PC-9 (cell line): ENCODE measurements at regions not wholly inside any gene's neighbourhood (a gene's known extent, or its start where the extent isn't known, plus 50 kb on each side); places are given as distances from the start of the nearest gene placed in this dataset.

ENCODE experiments used
- BruUV-seq: library from RNA; stranded (reverse); fragments of 400-500 nt; replicated peaks from 2 replicates; lab custom pipeline; 2021; lab: Mats Ljungman, UMichigan
- CTCF ChIA-PET: fragments of 300-600 bp; sonication (Branson Sonifier 250); formaldehyde crosslinking; loops from one replicate; lab custom pipeline; 2022; ENCODE audit warnings: antibody characterized with exemption; lab: Charles Lee
- POLR2A ChIA-PET: fragments of 300-600 bp; sonication (Branson Sonifier 250); formaldehyde crosslinking; loops from one replicate; lab custom pipeline; 2022; ENCODE audit warnings: antibody characterized with exemption; ENCODE audit not compliant: unreplicated experiment; lab: Charles Lee
- DNase-seq, 2 experiments: peaks; one replicate each; pipeline versions ENCODE4 v3.0.0 to v3.0.0-alpha.2; 2015 to 2022; ENCODE audit warnings: mixed read lengths in 1 of 2
- H2AFZ ChIP-seq: fragments of 200-600 bp; sonication (generic); 2 replicates; pipeline ENCODE4 v1.8.1; 2017; ENCODE audit warnings: antibody characterized with exemption
- H3F3A ChIP-seq: fragments of 200-600 bp; sonication (generic); 2 replicates; pipeline ENCODE4 v1.8.1; 2017; ENCODE audit warnings: antibody characterized with exemption, mild to moderate bottlenecking, low read depth; ENCODE audit not compliant: insufficient read depth
- H3K27ac ChIP-seq: fragments of 200-600 bp; sonication (generic); 2 replicates; pipeline ENCODE4 v1.6.1; 2016; ENCODE audit warnings: mixed run types
- H3K27me3 ChIP-seq: fragments of 200-600 bp; sonication (generic); 2 replicates; pipeline ENCODE4 v1.6.1; 2016; ENCODE audit warnings: low read depth, mixed run types; ENCODE audit not compliant: insufficient read depth
- H3K36me3 ChIP-seq: fragments of 200-600 bp; sonication (generic); 2 replicates; pipeline ENCODE4 v1.6.1; 2016; ENCODE audit warnings: low read depth, mixed run types
- H3K4me1 ChIP-seq: fragments of 200-600 bp; sonication (generic); replicated peaks from 2 replicates; pipeline ENCODE4 v1.6.1; 2016; ENCODE audit warnings: mixed run types; ENCODE audit not compliant: insufficient read depth
- H3K4me2 ChIP-seq: fragments of 200-600 bp; sonication (generic); 2 replicates; pipeline ENCODE4 v1.6.1; 2017; ENCODE audit warnings: mixed run types
- H3K4me3 ChIP-seq: fragments of 200-600 bp; sonication (generic); 2 replicates; pipeline ENCODE4 v1.6.1; 2016; ENCODE audit warnings: mixed run types
- H3K79me2 ChIP-seq: fragments of 200-600 bp; sonication (generic); 2 replicates; pipeline ENCODE4 v1.6.1; 2017; ENCODE audit warnings: low read depth, mixed run types
- H3K9me2 ChIP-seq: fragments of 200-600 bp; sonication (generic); 2 replicates; pipeline ENCODE4 v1.8.1; 2017; ENCODE audit warnings: mild to moderate bottlenecking; ENCODE audit not compliant: insufficient read depth
- H3K9me3 ChIP-seq: fragments of 200-600 bp; sonication (generic); 2 replicates; pipeline ENCODE4 v1.8.1; 2016; ENCODE audit warnings: low read depth; ENCODE audit not compliant: insufficient read depth
- H4K20me1 ChIP-seq: fragments of 200-600 bp; sonication (generic); 2 replicates; pipeline ENCODE4 v1.8.1; 2017; ENCODE audit not compliant: insufficient read depth
- EZH2 ChIP-seq: fragments of 200-600 bp; sonication (generic); IDR thresholded peaks from 2 replicates; pipeline ENCODE4 v1.8.0; 2017; ENCODE audit warnings: antibody characterized with exemption, low read depth
- intact Hi-C: fragments of 100-400 bp; cut with micrococcal nuclease; formaldehyde crosslinking; loops from one replicate; pipeline ENCODE4 v1.10.0; 2022; ENCODE audit not compliant: unreplicated experiment
- TF ChIP-seq, protein P1 (sequence below): fragments of 200-600 bp; sonication (generic); conservative IDR thresholded peaks from 2 replicates; pipeline ENCODE4 v1.6.1; 2017; ENCODE audit warnings: mixed run types, antibody characterized with exemption, mild to moderate bottlenecking, moderate library complexity

DNA sequence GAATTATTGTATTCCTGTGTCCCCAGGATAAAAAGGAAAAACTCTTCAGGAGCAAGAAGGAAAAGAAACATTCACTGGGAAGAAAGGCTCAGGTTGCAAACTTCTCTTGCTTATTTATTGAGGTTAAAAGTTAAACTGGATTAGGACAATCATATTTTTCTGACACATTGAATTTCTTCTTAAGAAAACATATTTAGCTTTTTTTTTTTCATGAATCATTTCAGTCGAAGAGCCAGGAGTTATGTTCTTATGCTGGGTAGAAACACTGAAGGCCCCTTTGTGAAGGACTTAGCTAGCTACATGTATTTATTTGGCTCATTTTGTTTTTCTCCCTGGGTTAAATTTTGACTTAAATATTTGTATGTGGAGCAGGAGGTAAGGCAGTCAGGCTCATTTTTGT lies 434.0 kb downstream of the KLF5 start:
- Histone ChIP-seq H3K36me3 (no peaks in the 10 kb centered on the region), H3F3A (no peaks in the 10 kb centered on the region), H3K4me1 (peaks cover 14% of the 10 kb centered on the region), H3K27me3 (no peaks in the 10 kb centered on the region), H3K9me3 (no peaks in the 10 kb centered on the region), H3K4me3 (no peak overlapping the region), H2AFZ (no peak overlapping the region), H3K9me2 (no peaks in the 10 kb centered on the region), H3K4me2 (no peak overlapping the region), H3K79me2 (no peaks in the 10 kb centered on the region), H3K27ac (no peak overlapping the region), H4K20me1 (no peaks in the 10 kb centered on the region)
- POLR2A ChIA-PET, result no interaction called here
- DNase-seq, result no peak
- CTCF ChIA-PET, result interaction anchor here (0.5 kb wide), 1 partner anchor 325 kb away, joined by 8 read pairs; no protein-coding TSS in a partner anchor
- BruUV-seq, result no TSS peak
- intact Hi-C loops, result no loop called here
- TF ChIP-seq, protein P1, sequence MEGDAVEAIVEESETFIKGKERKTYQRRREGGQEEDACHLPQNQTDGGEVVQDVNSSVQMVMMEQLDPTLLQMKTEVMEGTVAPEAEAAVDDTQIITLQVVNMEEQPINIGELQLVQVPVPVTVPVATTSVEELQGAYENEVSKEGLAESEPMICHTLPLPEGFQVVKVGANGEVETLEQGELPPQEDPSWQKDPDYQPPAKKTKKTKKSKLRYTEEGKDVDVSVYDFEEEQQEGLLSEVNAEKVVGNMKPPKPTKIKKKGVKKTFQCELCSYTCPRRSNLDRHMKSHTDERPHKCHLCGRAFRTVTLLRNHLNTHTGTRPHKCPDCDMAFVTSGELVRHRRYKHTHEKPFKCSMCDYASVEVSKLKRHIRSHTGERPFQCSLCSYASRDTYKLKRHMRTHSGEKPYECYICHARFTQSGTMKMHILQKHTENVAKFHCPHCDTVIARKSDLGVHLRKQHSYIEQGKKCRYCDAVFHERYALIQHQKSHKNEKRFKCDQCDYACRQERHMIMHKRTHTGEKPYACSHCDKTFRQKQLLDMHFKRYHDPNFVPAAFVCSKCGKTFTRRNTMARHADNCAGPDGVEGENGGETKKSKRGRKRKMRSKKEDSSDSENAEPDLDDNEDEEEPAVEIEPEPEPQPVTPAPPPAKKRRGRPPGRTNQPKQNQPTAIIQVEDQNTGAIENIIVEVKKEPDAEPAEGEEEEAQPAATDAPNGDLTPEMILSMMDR, result no peak
- TF ChIP-seq EZH2, result no peak

DNA sequence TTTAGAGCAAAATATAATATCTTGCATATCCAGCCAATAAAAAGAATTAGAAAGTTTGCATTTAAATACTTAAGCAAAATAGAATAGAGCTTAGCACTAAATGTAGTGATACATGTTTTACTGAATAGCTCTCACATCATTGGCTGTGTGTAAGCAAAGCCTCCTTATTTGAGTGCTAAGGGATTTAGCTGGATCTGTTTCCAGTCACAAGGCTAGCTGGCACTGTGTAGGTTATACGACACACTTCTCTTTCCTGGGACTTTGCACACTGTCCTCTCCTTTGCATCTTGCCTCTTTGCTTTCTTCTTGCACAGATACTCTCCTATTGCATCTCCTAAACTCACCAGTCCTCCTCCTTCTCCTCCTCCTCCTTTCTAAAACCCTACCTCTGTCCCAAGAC lies 423.8 kb downstream of the KLF5 start:
- H3K4me3 ChIP-seq, result no peak overlapping the region
- DNase-seq, result no peak
- H3K9me2 ChIP-seq, result no peaks in the 10 kb centered on the region
- ChIA-PET CTCF (no interaction called here), POLR2A (no interaction called here)
- intact Hi-C loops, result no loop called here
- no peak overlapping the region for H2AFZ ChIP-seq
- H3K4me1 ChIP-seq, result no peaks in the 10 kb centered on the region
- no peaks in the 10 kb centered on the region for H3F3A ChIP-seq
- no peaks in the 10 kb centered on the region for H3K27me3 ChIP-seq
- TF ChIP-seq, protein P1, result no peak
- no peak for TF ChIP-seq EZH2
- no peak overlapping the region for H3K4me2 ChIP-seq
- no peaks in the 10 kb centered on the region for H4K20me1 ChIP-seq
- H3K9me3 ChIP-seq, result no peaks in the 10 kb centered on the region; the same call in 1 of the 2 replicates
- no peak overlapping the region for H3K27ac ChIP-seq
- no peaks in the 10 kb centered on the region for H3K36me3 ChIP-seq
- H3K79me2 ChIP-seq, result no peaks in the 10 kb centered on the region
- no TSS peak for BruUV-seq

DNA sequence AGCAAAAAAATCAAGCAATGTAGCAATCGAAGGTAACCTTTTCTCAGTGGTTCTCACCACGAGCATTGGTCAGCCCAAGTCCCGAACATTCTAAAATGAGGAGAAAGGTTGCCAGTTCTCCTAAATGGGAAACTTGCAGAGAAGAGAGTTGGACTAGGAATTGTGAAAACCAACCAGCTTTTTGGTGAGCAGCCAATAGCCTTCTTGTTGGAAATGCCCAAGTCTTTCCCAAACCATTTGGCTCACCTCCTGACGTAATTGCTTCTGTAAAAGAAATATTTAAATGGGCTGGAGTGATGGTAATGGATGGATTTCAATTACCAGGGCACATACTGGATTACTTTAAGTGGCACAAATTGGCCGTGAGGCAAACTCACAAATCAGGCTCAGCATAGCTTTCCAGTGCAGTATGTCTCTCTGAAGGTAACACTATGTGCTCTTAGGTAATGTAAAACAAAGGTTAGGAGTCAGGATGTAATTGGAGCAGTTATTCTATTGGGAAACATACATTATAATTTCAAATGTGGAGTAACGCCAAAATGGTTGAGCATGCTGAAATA lies 423.2 kb downstream of the KLF5 start:
- H3K9me3 ChIP-seq, result no peaks in the 10 kb centered on the region; the same call in 1 of the 2 replicates
- H3K27ac ChIP-seq, result no peak overlapping the region
- no peak for DNase-seq
- POLR2A ChIA-PET, result no interaction called here
- H3K9me2 ChIP-seq, result no peaks in the 10 kb centered on the region
- no peaks in the 10 kb centered on the region for H3K27me3 ChIP-seq
- no peak overlapping the region for H3K4me3 ChIP-seq
- BruUV-seq, result no TSS peak
- H3K36me3 ChIP-seq, result no peaks in the 10 kb centered on the region
- no peaks in the 10 kb centered on the region for H3K4me1 ChIP-seq
- H3K4me2 ChIP-seq, result no peak overlapping the region
- intact Hi-C loops, result no loop called here
- H3F3A ChIP-seq, result no peaks in the 10 kb centered on the region
- H4K20me1 ChIP-seq, result no peaks in the 10 kb centered on the region
- TF ChIP-seq, protein P1, result no peak
- TF ChIP-seq EZH2, result no peak
- H2AFZ ChIP-seq, result no peak overlapping the region
- no peaks in the 10 kb centered on the region for H3K79me2 ChIP-seq
- CTCF ChIA-PET, result no interaction called here
